ENCODE measurements at regions not wholly inside any gene's neighbourhood (a gene's known extent, or its start where the extent isn't known, plus 50 kb on each side); places are given as distances from the start of the nearest gene placed in this dataset.
"Not testable (repeated sequence)": the region's sequence is repeated elsewhere in the genome, so short reads cannot be mapped to it uniquely, and the experiment has no call there.

DNA sequence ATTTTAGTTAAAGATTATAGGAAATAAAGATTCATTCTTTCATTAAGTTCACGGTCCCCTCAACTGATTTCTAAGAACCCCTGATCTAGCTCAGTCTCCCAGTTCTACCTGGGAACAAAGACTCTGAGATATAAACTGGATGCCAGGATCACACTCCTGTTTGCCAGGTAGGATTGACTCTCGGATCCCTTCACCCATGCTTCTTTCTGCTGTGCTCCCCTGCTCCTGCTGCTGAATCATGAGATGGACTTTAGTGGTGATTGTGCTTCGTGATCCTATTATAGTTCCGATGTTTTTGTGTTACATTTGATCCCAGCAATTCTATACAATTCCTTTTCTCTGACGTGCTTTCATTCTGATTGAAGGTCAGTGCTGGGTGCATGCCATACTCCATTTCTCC, 733.1 kb upstream of the TPTE start:
- H3K4me1 ChIP-seq, H3K27ac ChIP-seq, H3K27me3 ChIP-seq, H3K36me3 ChIP-seq, H3K4me3 ChIP-seq, DNase-seq: not testable (repeated sequence)
- peaks cover 0 to 13% (median 2%) of the 10 kb centered on the region in 4 donors for H3K9me3 ChIP-seq

- not testable (repeated sequence) for H3K36me3 ChIP-seq, DNase-seq, H3K4me3 ChIP-seq, H3K27me3 ChIP-seq, H3K4me1 ChIP-seq, H3K27ac ChIP-seq
- peaks cover 0 to 19% (median 3%) of the 10 kb centered on the region in 4 donors for H3K9me3 ChIP-seq
These were observed 731.0 kb upstream of the TPTE start for GRCh38 chr21:9790354-9790753.

- H3K27ac ChIP-seq, DNase-seq, H3K4me3 ChIP-seq, H3K36me3 ChIP-seq, H3K27me3 ChIP-seq, H3K4me1 ChIP-seq: not testable (repeated sequence)
- peaks cover 0 to 20% (median 3%) of the 10 kb centered on the region in 4 donors for H3K9me3 ChIP-seq
These were observed 729.9 kb upstream of the TPTE start for GRCh38 chr21:9791453-9791852.

GRCh38 chr21:9795291-9795690, 726.1 kb upstream of the TPTE start:
- H3K4me3 ChIP-seq, H3K27ac ChIP-seq, H3K4me1 ChIP-seq, H3K36me3 ChIP-seq, DNase-seq, H3K27me3 ChIP-seq: not testable (repeated sequence)
- peaks cover 0 to 16% (median 3%) of the 10 kb centered on the region in 4 donors for H3K9me3 ChIP-seq

- not testable (repeated sequence) for H3K36me3 ChIP-seq, H3K4me3 ChIP-seq, H3K4me1 ChIP-seq, DNase-seq, H3K27me3 ChIP-seq, H3K27ac ChIP-seq
- peaks cover 0 to 13% (median 2%) of the 10 kb centered on the region in 4 donors for H3K9me3 ChIP-seq
These were observed 725.1 kb upstream of the TPTE start for GRCh38 chr21:9796293-9796692.

DNA sequence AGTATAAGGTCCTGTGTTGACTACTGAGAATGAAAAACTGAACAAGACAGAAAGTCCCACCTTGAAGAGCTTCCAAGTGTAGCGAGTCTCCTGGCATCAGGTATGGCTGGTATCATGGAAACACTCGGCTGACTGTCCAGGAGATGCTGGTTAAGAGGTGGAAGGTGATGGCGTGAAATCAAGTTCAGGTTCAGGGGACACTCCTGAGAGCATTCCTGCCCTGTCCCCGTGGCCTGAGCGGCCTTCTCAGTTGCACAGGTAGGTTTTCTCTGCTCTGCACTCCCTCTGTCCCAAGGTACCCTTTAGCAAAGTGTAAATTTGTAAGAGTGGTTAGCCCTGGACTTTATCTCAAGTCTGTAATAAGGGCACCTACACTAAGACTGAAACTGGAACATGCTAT, 713.7 kb upstream of the TPTE start:
- not testable (repeated sequence) for H3K27me3 ChIP-seq, H3K9me3 ChIP-seq

DNA sequence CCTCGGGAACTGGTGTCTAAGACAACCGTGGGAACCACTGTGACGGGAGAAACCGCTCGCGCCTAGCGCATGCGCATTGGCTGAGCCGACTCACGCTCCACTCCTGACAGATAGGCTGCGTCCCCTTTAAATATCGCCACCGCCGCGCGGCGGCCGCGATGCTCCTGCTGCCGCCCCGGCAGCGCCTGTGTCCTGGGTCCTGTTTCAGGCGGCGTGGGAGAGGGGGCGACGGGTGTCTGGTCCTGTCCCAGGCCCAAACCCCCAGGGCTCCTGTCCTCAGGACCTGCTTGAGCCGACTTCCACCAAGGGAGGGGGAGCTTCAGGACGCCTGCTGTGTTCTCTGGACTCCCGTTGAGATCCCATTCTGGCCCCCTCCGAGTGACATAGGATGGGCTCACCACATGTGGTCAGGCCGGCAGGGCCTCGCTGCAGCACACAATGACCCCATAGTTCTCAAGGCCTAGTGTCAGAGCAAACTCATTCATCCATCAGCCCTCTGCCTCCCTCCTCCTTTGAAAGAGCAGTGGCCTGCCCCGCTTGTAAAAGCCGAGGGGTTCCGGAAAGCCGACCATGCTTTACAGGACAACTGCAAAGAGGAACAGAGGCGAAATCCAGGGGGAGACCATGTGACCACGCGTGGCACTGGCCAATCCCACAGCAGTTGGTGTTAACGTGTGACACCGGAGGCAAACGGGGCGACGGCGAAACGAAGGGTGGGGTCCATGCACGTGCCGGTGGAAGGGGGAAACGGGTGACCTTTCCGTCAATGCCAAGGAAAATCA, 710.0 kb upstream of the TPTE start:
- not testable (repeated sequence) for H3K27me3 ChIP-seq, H3K36me3 ChIP-seq, H3K27ac ChIP-seq, DNase-seq, H3K4me1 ChIP-seq, H3K4me3 ChIP-seq, H3K9me3 ChIP-seq

More for the DNA sequence above, 713.7 kb upstream of the TPTE start:
- H3K36me3 ChIP-seq, DNase-seq, H3K4me1 ChIP-seq, H3K4me3 ChIP-seq, H3K27ac ChIP-seq: not testable (repeated sequence)

- H3K4me1 ChIP-seq, DNase-seq, H3K27me3 ChIP-seq: not testable (repeated sequence)
These were observed 708.9 kb upstream of the TPTE start for GRCh38 chr21:9812507-9812906.

DNA sequence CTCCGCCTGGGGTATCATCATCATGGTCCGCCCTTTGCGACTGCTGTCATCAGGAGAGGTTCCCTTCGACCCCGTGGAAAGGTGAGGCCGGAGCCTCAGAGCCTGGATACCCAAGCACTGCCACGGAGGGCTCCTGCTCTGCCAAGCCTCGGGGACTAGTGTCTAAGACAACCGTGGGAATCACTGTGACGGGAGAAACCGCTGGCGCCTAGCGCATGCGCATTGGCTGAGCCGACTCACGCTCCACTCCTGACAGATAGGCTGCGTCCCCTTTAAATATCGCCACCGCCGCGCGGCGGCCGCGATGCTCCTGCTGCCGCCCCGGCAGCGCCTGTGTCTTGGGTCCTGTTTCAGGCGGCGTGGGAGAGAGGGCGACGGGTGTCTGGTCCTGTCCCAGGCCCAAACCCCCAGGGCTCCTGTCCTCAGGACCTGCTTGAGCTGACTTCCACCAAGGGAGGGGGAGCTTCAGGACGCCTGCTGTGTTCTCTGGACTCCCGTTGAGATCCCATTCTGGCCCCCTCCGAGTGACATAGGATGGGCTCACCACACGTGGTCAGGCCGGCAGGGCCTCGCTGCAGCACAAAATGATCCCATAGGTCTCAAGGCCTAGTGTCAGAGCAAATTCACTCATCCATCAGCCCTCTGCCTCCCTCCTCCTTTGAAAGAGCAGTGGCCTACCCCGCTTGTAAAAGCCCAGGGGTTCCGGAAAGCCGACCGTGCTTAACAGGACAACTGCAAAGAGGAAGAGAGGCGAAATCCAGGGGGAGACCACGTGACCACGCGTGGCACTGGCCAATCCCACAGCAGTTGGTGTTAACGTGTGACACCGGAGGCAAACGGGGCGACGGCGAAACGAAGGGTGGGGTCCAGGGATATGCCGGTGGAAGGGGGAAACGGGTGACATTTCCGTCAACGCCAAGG, 707.2 kb upstream of the TPTE start:
- DNase-seq = peak in 1 of 3 donors; percentile 23
- not testable (repeated sequence) for H3K4me1 ChIP-seq

More at GRCh38 chr21:9812507-9812906, 708.9 kb upstream of the TPTE start:
- not testable (repeated sequence) for H3K36me3 ChIP-seq, H3K9me3 ChIP-seq, H3K27ac ChIP-seq, H3K4me3 ChIP-seq

GRCh38 chr21:9815181-9815789, 706.1 kb upstream of the TPTE start:
- not testable (repeated sequence) for DNase-seq, H3K9me3 ChIP-seq, H3K27ac ChIP-seq, H3K27me3 ChIP-seq, H3K4me3 ChIP-seq, H3K36me3 ChIP-seq, H3K4me1 ChIP-seq

More for the DNA sequence above, 707.2 kb upstream of the TPTE start:
- H3K4me3 ChIP-seq, H3K27ac ChIP-seq, H3K36me3 ChIP-seq, H3K27me3 ChIP-seq, H3K9me3 ChIP-seq: not testable (repeated sequence)

DNA sequence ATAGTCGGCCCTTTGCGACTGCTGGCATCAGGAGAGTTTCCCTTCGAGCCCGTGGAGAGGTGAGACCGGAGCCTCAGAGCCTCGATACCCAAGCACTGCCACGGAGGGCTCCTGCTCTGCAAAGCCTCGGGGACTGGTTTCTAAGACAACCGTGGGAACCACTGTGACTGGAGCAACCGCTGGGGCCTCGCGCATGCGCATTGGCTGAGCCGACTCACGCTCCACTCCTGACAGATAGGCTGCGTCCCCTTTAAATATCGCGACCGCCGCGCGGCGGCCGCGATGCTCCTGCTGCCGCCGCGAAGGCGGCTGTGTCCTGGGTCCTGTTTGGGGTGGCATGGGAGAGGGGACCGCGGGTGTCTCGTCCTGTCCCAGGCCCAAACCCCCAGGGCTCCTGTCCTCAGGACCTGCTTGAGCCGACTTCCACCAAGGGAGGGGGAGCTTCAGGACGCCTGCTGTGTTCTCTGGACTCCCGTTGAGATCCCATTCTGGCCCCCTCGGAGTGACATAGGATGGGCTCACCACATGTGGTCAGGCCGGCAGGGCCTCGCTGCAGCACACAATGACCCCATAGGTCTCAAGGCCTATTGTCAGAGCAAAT, 704.5 kb upstream of the TPTE start:
- H3K27me3 ChIP-seq, H3K9me3 ChIP-seq, H3K4me1 ChIP-seq, DNase-seq, H3K27ac ChIP-seq, H3K36me3 ChIP-seq, H3K4me3 ChIP-seq: not testable (repeated sequence)

DNA sequence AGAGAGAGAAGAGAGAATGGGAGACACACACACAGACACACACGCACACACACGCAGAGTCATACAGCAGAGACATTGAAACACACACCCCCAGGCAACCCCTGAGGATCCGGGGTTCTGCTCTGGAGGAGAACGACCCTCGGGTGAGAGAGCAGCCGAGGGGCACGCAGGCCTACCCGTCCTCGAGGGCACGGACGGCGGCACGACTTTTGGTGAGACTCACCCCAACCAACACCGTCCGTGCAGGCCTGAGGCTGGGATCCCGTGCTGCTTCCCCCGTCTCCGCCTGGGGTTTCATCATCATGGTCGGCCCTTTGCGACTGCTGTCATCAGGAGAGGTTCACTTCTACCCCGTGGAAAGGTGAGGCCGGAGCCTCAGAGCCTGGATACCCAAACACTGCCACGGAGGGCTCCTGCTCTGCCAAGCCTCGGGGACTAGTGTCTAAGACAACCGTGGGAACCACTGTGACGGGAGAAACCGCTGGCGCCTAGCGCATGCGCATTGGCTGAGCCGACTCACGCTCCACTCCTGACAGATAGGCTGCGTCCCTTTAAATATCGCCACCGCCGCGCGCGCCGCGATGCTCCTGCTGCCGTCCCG, 703.4 kb upstream of the TPTE start:
- not testable (repeated sequence) for H3K36me3 ChIP-seq, DNase-seq

DNA sequence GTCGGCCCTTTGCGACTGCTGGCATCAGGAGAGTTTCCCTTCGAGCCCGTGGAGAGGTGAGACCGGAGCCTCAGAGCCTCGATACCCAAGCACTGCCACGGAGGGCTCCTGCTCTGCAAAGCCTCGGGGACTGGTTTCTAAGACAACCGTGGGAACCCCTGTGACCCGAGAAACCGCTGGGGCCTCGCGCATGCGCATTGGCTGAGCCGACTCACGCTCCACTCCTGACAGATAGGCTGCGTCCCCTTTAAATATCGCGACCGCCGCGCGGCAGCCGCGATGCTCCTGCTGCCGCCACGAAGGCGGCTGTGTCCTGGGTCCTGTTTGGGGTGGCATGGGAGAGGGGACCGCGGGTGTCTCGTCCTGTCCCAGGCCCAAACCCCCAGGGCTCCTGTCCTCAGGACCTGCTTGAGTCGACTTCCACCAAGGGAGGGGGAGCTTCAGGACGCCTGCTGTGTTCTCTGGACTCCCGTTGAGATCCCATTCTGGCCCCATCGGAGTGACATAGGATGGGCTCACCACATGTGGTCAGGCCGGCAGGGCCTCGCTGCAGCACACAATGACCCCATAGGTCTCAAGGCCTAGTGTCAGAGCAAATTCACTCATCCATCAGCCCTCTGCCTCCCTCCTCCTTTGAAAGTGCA, 701.7 kb upstream of the TPTE start:
- not testable (repeated sequence) for H3K27me3 ChIP-seq, DNase-seq, H3K36me3 ChIP-seq, H3K9me3 ChIP-seq, H3K4me1 ChIP-seq, H3K27ac ChIP-seq, H3K4me3 ChIP-seq

More for the DNA sequence above, 703.4 kb upstream of the TPTE start:
- not testable (repeated sequence) for H3K4me3 ChIP-seq, H3K4me1 ChIP-seq, H3K27ac ChIP-seq, H3K9me3 ChIP-seq, H3K27me3 ChIP-seq

DNA sequence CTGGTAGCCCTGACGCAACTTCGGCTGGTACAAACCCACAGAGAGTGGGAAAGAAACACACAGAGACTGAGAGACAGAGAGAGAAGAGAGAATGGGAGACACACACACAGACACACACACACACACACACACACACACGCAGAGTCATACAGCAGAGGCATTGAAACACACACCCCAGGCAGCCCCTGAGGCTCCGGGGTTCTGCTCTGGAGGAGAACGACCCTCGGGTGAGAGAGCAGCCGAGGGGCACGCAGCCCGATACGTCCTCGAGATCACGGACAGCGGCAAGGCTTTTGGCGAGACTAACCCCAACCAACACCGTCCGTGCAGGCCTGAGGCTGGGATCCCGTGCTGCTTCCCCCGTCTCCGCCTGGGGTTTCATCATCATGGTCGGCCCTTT, 700.8 kb upstream of the TPTE start:
- not testable (repeated sequence) for H3K4me1 ChIP-seq, DNase-seq, H3K4me3 ChIP-seq, H3K27ac ChIP-seq, H3K36me3 ChIP-seq, H3K27me3 ChIP-seq, H3K9me3 ChIP-seq

Measured in Peyer's patch (tissue), 4 donors.